HepG2 (cell line): ENCODE measurements at regions not wholly inside any gene's neighbourhood (a gene's known extent, or its start where the extent isn't known, plus 50 kb on each side); places are given as distances from the start of the nearest gene placed in this dataset.

Experiments
- ATAC-seq: fragments of 200-7000 bp; cut with Tn5 transposase; 3 replicates; pipeline ENCODE4 v1.9.1; 2020; ENCODE audit warnings: mild to moderate bottlenecking, moderate library complexity
- BruUV-seq: library from RNA; stranded (reverse); fragments of 400-500 nt; replicated peaks from 2 replicates; lab custom pipeline; 2021; lab: Mats Ljungman, UMichigan
- CTCF ChIA-PET: fragments of 300-600 bp; formaldehyde crosslinking; extraction: SDS; loops from one replicate; lab custom pipeline; 2021; ENCODE audit warnings: low total read pairs, inconsistent platforms, low intra/inter-chr PET ratio; lab: Yijun Ruan, JAX
- POLR2A ChIA-PET: fragments of 350-600 bp; sonication (Branson Sonifier 250); formaldehyde crosslinking; loops from one replicate; lab custom pipeline; 2020; ENCODE audit warnings: antibody characterized with exemption, inconsistent platforms; lab: Yijun Ruan, JAX
- DNase-seq: peaks from one replicate; pipeline ENCODE4 v3.0.0-alpha.2; 2015; ENCODE audit warnings: low spot score
- FAIRE-seq: peaks from 3 replicates; lab custom pipeline; 2011; peaks lifted over from hg19 to GRCh38; lab: Jason Lieb, UNC
- H2AFZ ChIP-seq: one replicate; pipeline ENCODE4 v1.6.1; 2011; ENCODE audit warnings: low read length, inconsistent platforms
- H3K27ac ChIP-seq: fragments of 300-600 bp; 3 replicates; pipeline ENCODE4 v1.8.0; 2011; ENCODE audit warnings: mixed run types, mild to moderate bottlenecking, mixed read lengths, low read length, inconsistent platforms; ENCODE audit not compliant: insufficient read depth; ENCODE audit errors: extremely low read length
- H3K27me3 ChIP-seq, 2 experiments: fragments of 200-600 bp in 1 of 2; 2 replicates in 1 of 2; 3 replicates in 1 of 2; pipeline versions ENCODE4 v1.6.0 to v1.8.0; 2011; ENCODE audit warnings: low read length in 2 of 2, mild to moderate bottlenecking in 2 of 2, moderate library complexity in 2 of 2, inconsistent platforms in 1 of 2; ENCODE audit not compliant: insufficient read depth in 2 of 2, control insufficient read depth in 1 of 2
- H3K36me3 ChIP-seq, 2 experiments: fragments of 200-600 bp in 1 of 2; replicated peaks in 1 of 2; 2 replicates in 1 of 2; 3 replicates in 1 of 2; pipeline versions ENCODE4 v1.5.1 to v1.8.0; 2011; ENCODE audit warnings: low read length in 2 of 2, inconsistent platforms in 1 of 2; ENCODE audit not compliant: insufficient read depth in 2 of 2, control insufficient read depth in 1 of 2
- H3K4me1 ChIP-seq: 2 replicates; pipeline ENCODE4 v1.5.1; 2012; ENCODE audit warnings: low read length, inconsistent platforms; ENCODE audit not compliant: insufficient read depth
- H3K4me2 ChIP-seq: 2 replicates; pipeline ENCODE4 v1.6.0; 2011; ENCODE audit warnings: low read depth, low read length, inconsistent platforms
- H3K4me3 ChIP-seq, 3 experiments: fragments of 200-600 bp in 1 of 3; sonication (generic), shearing (Covaris generic) in 1 of 3; replicated peaks in 1 of 3; 2 replicates each; pipeline ENCODE4 v1.5.1; 2011 to 2016; ENCODE audit warnings: low read length in 3 of 3, inconsistent platforms in 2 of 3, low read depth in 2 of 3, mild to moderate bottlenecking in 2 of 3, control low read depth in 1 of 3, mixed read lengths in 1 of 3; ENCODE audit not compliant: insufficient read depth in 1 of 3
- H3K79me2 ChIP-seq: one replicate; pipeline ENCODE4 v1.6.1; 2011; ENCODE audit warnings: low read length, inconsistent platforms; ENCODE audit not compliant: insufficient read depth
- H3K9ac ChIP-seq: 2 replicates; pipeline ENCODE4 v1.6.0; 2011; ENCODE audit warnings: mild to moderate bottlenecking, low read depth, low read length, inconsistent platforms; ENCODE audit not compliant: insufficient read depth
- H3K9me3 ChIP-seq: 2 replicates; pipeline ENCODE4 v1.5.1; 2012; ENCODE audit warnings: mild to moderate bottlenecking, low read length
- H4K20me1 ChIP-seq: 2 replicates; pipeline ENCODE4 v1.6.0; 2011; ENCODE audit warnings: inconsistent platforms, mild to moderate bottlenecking, low read length, moderate library complexity; ENCODE audit not compliant: insufficient read depth
- ADNP ChIP-seq: sonication (generic); formaldehyde crosslinking; IDR thresholded peaks from 2 replicates; pipeline ENCODE4 v1.4.0; 2020; ENCODE audit warnings: missing genetic modification reagents
- BRCA1 ChIP-seq: sonication (generic); formaldehyde crosslinking; IDR thresholded peaks from 2 replicates; pipeline ENCODE4 v1.4.0; 2020; ENCODE audit warnings: missing genetic modification reagents
- DR1 ChIP-seq: sonication (generic); formaldehyde crosslinking; IDR thresholded peaks from 2 replicates; pipeline ENCODE4 v1.8.0; 2021; ENCODE audit warnings: mild to moderate bottlenecking, missing genetic modification reagents, inconsistent platforms
- FIP1L1 ChIP-seq: fragments of 200-400 bp; formaldehyde crosslinking; IDR thresholded peaks from 2 replicates; pipeline ENCODE4 v1.6.1; 2018; ENCODE audit warnings: low read depth, mild to moderate bottlenecking, low read length, moderate library complexity, borderline replicate concordance; ENCODE audit not compliant: insufficient read depth
- HOXA5 ChIP-seq: sonication (generic); formaldehyde crosslinking; IDR thresholded peaks from 2 replicates; pipeline ENCODE4 v1.4.0; 2020; ENCODE audit warnings: missing genetic modification reagents
- KAT7 ChIP-seq: IDR thresholded peaks from 2 replicates; pipeline ENCODE4 v1.6.1; 2018; ENCODE audit warnings: borderline replicate concordance, missing compliant biosample characterization
- KLF6 ChIP-seq: IDR thresholded peaks from 2 replicates; pipeline ENCODE4 v1.8.0; 2016; ENCODE audit warnings: missing biosample characterization, missing genetic modification reagents
- RARA ChIP-seq: IDR thresholded peaks from 2 replicates; pipeline ENCODE4 v1.6.1; 2016; ENCODE audit warnings: missing genetic modification reagents, missing compliant biosample characterization
- SIN3B ChIP-seq: fragments of 150-350 bp; IDR thresholded peaks from 2 replicates; pipeline ENCODE4 v1.6.1; 2014; ENCODE audit warnings: low read length
- SRSF4 ChIP-seq: fragments of 200-400 bp; formaldehyde crosslinking; IDR thresholded peaks from one replicate; pipeline ENCODE4 v1.6.1; 2018; ENCODE audit warnings: mild to moderate bottlenecking, low read depth, low read length, moderate library complexity; ENCODE audit not compliant: poor library complexity, severe bottlenecking
- ZNF614 ChIP-seq: IDR thresholded peaks from 2 replicates; pipeline ENCODE4 v1.6.1; 2018; ENCODE audit warnings: missing biosample characterization, missing genetic modification reagents, inconsistent platforms, borderline replicate concordance
- WGBS: methylation state at CpG from one replicate; pipeline ENCODE4 v1.1.6; 2017; ENCODE audit warnings: low lambda C conversion rate; 5-methylcytosine and 5-hydroxymethylcytosine counted together
- in situ Hi-C: cut with HindIII; loops from 2 replicates; pipeline ENCODE4 v1.10.0; 2017; ENCODE audit warnings: low pct_unique_long_range_greater_than_20kb; ENCODE audit not compliant: extremely low pct_ligation_motif_present
- intact Hi-C: fragments of 100-400 bp; cut with micrococcal nuclease; formaldehyde crosslinking; loops from one replicate; pipeline ENCODE4 v1.10.0; 2022; ENCODE audit not compliant: unreplicated experiment
- TF ChIP-seq, protein P1 (sequence below): sonication (generic); formaldehyde crosslinking; IDR thresholded peaks from 2 replicates; pipeline ENCODE4 v1.8.1; 2023; ENCODE audit warnings: mild to moderate bottlenecking, missing genetic modification reagents, borderline replicate concordance

DNA sequence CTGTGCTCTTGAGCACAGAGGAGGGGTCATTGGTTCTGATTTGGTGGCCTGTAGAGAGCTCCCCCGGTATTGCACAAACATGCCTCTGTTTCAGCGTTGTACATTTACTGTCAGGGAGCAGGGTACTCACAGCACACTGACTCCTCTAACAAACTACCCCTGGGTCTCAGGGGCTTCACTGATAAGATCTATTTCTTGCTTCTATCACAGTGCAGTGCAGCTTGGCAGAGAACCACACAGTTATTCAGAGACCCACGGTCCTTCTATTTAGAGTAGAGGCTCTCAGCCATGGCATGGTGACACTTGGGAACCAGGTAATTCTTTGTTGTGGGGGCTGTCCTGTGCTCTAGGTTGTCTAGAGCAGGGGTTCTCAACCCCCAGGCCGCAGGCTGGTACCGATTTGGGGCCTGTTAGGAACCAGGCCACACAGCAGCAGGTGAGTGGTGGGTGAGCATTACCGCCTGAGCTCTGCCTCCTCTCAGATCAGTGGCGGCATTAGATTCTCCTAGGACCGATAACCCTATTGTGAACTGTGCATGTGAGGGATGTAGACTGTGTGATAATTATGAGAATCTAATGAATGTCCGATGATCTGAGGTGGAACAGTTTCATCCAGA, 133.4 kb upstream of the MYCN start:
- in situ Hi-C loops (no loop called here), intact Hi-C loops (no loop called here)
- BruUV-seq: no TSS peak
- H3K36me3 ChIP-seq: no peaks in the 10 kb centered on the region
- ChIA-PET POLR2A (no interaction called here), CTCF (no interaction called here)
- FAIRE-seq: no peak
- no peaks in the 10 kb centered on the region for H4K20me1 ChIP-seq
- ATAC-seq: no peak
- no peak overlapping the region for H3K4me3 ChIP-seq
- WGBS: 47% methylated on average over 9 of the region's 9 CpGs
- peaks cover 7% of the 10 kb centered on the region; the same call in 1 of the 2 replicates for H3K4me1 ChIP-seq
- H3K9ac ChIP-seq: no peak overlapping the region
- H3K9me3 ChIP-seq: no peaks in the 10 kb centered on the region
- no peak overlapping the region for H3K4me2 ChIP-seq
- H2AFZ ChIP-seq: no peak overlapping the region
- peaks cover 1 to 30% of the 10 kb centered on the region in 2 experiments; a peak in 3 of 5 replicates for H3K27me3 ChIP-seq
- no peak for DNase-seq
- no peak overlapping the region for H3K27ac ChIP-seq
- no peaks in the 10 kb centered on the region for H3K79me2 ChIP-seq
- no peak for TF ChIP-seq ADNP (CRISPR knock-in tag)
- TF ChIP-seq KLF6: no peak
- TF ChIP-seq SIN3B: no peak
- TF ChIP-seq ZNF614: no peak
- TF ChIP-seq HOXA5 (CRISPR knock-in tag): no peak
- TF ChIP-seq, protein P1, sequence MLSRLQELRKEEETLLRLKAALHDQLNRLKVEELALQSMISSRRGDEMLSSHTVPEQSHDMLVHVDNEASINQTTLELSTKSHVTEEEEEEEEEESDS (CRISPR knock-in tag): no peak
- no peak for TF ChIP-seq RARA
- no peak for TF ChIP-seq SRSF4
- no peak for TF ChIP-seq BRCA1 (CRISPR knock-in tag)
- TF ChIP-seq FIP1L1: no peak
- TF ChIP-seq KAT7 (CRISPR knock-in tag): no peak
- no peak for TF ChIP-seq DR1 (CRISPR knock-in tag)
